Calu3 (cell line): ENCODE measurements at regions not wholly inside any gene's neighbourhood (a gene's known extent, or its start where the extent isn't known, plus 50 kb on each side); places are given as distances from the start of the nearest gene placed in this dataset.

ENCODE experiments used
- BruUV-seq: library from RNA; stranded (reverse); fragments of 400-500 nt; replicated peaks from 2 replicates; lab custom pipeline; 2021; lab: Mats Ljungman, UMichigan
- CTCF ChIA-PET: fragments of 300-600 bp; sonication (Branson Sonifier 250); formaldehyde crosslinking; loops from one replicate; lab custom pipeline; 2022; ENCODE audit warnings: antibody characterized with exemption; lab: Charles Lee
- DNase-seq: peaks from one replicate; pipeline ENCODE4 v3.0.0; 2022
- H3K27ac Mint-ChIP-seq: one replicate; pipeline ENCODE4 v1.8.0; 2022; ENCODE audit warnings: mixed read lengths; ENCODE audit not compliant: unreplicated experiment
- H3K27me3 Mint-ChIP-seq: one replicate; pipeline ENCODE4 v1.8.0; 2022; ENCODE audit warnings: mixed read lengths; ENCODE audit not compliant: unreplicated experiment
- H3K36me3 Mint-ChIP-seq: one replicate; pipeline ENCODE4 v1.8.0; 2022; ENCODE audit warnings: mild to moderate bottlenecking, moderate library complexity, mixed read lengths; ENCODE audit not compliant: insufficient read depth, unreplicated experiment
- H3K4me1 Mint-ChIP-seq: one replicate; pipeline ENCODE4 v1.8.0; 2022; ENCODE audit warnings: mild to moderate bottlenecking, low read depth, mixed read lengths; ENCODE audit not compliant: unreplicated experiment
- H3K4me3 Mint-ChIP-seq: one replicate; pipeline ENCODE4 v1.8.0; 2022; ENCODE audit warnings: mild to moderate bottlenecking, low read depth, moderate library complexity, mixed read lengths; ENCODE audit not compliant: unreplicated experiment
- H3K9me3 Mint-ChIP-seq: one replicate; pipeline ENCODE4 v1.8.0; 2022; ENCODE audit warnings: low read depth, mixed read lengths; ENCODE audit not compliant: unreplicated experiment
- intact Hi-C: fragments of 100-400 bp; cut with micrococcal nuclease; formaldehyde crosslinking; loops from one replicate; pipeline ENCODE4 v1.10.0; 2022; ENCODE audit not compliant: unreplicated experiment
- TF ChIP-seq, protein P1 (sequence below): fragments of 200-600 bp; IDR thresholded peaks from one replicate; pipeline ENCODE4 v1.8.0; 2022; ENCODE audit warnings: antibody characterized with exemption; ENCODE audit not compliant: unreplicated experiment

DNA sequence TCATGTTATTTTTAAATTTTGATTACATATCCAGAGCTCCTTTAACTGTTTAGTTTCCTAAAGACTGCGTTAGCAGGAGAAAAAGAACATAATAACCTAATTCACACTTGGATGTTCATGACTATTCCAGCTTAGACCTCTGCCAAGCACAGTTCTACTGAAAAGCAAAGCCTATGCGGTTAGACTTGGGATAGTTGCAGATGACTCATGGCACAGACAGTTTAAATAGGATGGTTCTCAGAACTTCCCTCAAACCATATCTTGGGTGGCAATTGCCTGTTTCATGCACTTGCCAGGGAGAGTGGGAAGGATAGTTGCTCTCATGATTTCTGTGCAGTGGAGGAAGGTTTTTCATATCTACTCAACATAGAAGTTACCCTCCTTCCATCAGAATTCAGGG lies 149.7 kb upstream of the KLHL29 start:
- H3K27ac Mint-ChIP-seq: no peak overlapping the region
- CTCF ChIA-PET: interaction anchor here (0.6 kb wide), 1 partner anchor 1145 kb away, joined by 8 read pairs; no protein-coding TSS in a partner anchor
- no peaks in the 10 kb centered on the region for H3K4me1 Mint-ChIP-seq
- BruUV-seq: no TSS peak
- intact Hi-C loops: no loop called here
- TF ChIP-seq, protein P1, sequence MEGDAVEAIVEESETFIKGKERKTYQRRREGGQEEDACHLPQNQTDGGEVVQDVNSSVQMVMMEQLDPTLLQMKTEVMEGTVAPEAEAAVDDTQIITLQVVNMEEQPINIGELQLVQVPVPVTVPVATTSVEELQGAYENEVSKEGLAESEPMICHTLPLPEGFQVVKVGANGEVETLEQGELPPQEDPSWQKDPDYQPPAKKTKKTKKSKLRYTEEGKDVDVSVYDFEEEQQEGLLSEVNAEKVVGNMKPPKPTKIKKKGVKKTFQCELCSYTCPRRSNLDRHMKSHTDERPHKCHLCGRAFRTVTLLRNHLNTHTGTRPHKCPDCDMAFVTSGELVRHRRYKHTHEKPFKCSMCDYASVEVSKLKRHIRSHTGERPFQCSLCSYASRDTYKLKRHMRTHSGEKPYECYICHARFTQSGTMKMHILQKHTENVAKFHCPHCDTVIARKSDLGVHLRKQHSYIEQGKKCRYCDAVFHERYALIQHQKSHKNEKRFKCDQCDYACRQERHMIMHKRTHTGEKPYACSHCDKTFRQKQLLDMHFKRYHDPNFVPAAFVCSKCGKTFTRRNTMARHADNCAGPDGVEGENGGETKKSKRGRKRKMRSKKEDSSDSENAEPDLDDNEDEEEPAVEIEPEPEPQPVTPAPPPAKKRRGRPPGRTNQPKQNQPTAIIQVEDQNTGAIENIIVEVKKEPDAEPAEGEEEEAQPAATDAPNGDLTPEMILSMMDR: no peak
- no peaks in the 10 kb centered on the region for H3K9me3 Mint-ChIP-seq
- H3K27me3 Mint-ChIP-seq: peaks cover 10% of the 10 kb centered on the region
- no peak for DNase-seq
- H3K36me3 Mint-ChIP-seq: no peaks in the 10 kb centered on the region
- H3K4me3 Mint-ChIP-seq: no peak overlapping the region

DNA sequence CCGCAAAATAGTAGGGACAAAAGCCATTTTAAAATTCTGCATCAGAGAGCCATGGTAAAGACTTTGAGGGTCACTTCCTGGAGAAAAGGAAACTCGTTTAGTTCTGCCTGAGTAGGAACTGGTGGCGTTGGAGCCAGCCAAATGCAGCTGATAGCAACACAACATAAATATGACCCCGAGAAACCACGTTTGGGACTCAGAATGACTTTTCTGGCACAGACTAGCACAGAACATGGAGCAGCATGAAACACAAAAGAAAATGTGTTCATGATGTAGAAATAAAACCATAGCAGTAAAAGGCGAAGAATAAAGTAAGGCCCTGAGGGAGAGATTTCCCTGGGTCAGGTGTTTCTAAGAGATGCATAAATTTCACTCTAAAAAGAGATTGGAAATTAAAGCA lies 149.2 kb upstream of the KLHL29 start:
- Mint-ChIP-seq H3K36me3 (no peaks in the 10 kb centered on the region), H3K9me3 (no peaks in the 10 kb centered on the region), H3K27me3 (peaks cover 10% of the 10 kb centered on the region), H3K4me1 (no peaks in the 10 kb centered on the region), H3K27ac (no peak overlapping the region), H3K4me3 (no peak overlapping the region)
- BruUV-seq: no TSS peak
- no peak for DNase-seq
- TF ChIP-seq, protein P1: no peak
- intact Hi-C loops: no loop called here
- CTCF ChIA-PET: interaction anchor here (0.6 kb wide), 1 partner anchor 1144 kb away, joined by 8 read pairs; no protein-coding TSS in a partner anchor

DNA sequence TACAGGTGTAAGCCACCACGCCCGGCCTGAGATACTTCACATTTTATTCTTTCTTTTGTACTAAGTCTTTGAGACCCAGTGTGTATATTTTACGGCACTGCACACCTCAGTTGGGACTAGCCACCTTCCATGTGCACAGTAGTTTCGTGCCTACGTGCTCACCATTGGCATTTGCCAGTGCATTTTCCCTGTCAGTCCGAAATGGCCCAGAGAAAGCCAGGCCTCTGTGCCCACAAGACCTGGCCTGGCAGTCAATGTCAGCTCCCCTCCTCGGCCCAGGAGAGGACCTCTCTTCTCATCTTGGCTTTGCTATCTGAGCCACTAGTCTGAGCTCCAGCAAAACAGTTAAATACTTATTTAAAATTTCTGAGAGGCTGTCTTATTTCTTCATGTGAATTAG lies 147.8 kb upstream of the KLHL29 start:
- Mint-ChIP-seq H3K4me3 (no peak overlapping the region), H3K9me3 (no peaks in the 10 kb centered on the region), H3K27ac (no peak overlapping the region), H3K4me1 (no peaks in the 10 kb centered on the region), H3K27me3 (peaks cover 10% of the 10 kb centered on the region), H3K36me3 (no peaks in the 10 kb centered on the region)
- TF ChIP-seq, protein P1: no peak
- CTCF ChIA-PET: no interaction called here
- DNase-seq: no peak
- BruUV-seq: no TSS peak
- intact Hi-C loops: no loop called here

DNA sequence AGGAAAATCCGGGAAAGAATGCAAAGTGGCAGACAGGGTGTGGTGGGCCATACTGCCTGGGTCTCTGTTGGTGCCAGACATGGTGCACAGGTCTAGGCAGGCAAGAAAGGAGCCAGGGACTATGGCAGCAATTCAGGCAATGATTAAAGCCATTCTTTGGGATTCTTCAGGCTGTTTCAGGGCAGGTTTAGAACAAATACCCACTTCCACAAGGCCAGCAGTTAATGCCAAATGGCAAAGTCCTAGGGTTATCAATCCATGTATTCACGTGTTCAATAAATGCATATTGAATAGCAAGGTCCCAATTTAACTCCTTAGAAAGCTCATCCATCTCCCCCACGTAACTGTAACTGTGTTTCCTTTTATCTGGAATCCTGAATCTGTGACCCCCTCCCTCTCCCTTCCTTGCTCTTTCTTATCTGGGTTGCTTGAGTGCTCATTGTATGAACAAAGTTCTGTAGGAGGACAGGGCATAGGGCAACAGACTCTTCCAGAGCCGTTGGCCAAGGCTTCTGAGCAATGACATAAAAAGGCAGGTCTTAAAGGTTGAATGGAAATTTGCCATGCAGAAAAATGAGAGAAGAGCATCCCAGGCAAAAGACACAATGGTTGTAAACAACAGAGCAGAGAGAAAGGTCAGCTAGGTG lies 146.8 kb upstream of the KLHL29 start:
- H3K4me3 Mint-ChIP-seq: no peak overlapping the region
- H3K36me3 Mint-ChIP-seq: no peaks in the 10 kb centered on the region
- intact Hi-C loops: no loop called here
- H3K9me3 Mint-ChIP-seq: no peaks in the 10 kb centered on the region
- CTCF ChIA-PET: no interaction called here
- peaks cover 10% of the 10 kb centered on the region for H3K27me3 Mint-ChIP-seq
- BruUV-seq: no TSS peak
- no peak for DNase-seq
- no peak overlapping the region for H3K27ac Mint-ChIP-seq
- no peaks in the 10 kb centered on the region for H3K4me1 Mint-ChIP-seq
- TF ChIP-seq, protein P1: no peak
